Stomach (tissue), 8 donors: ENCODE measurements at regions not wholly inside any gene's neighbourhood (a gene's known extent, or its start where the extent isn't known, plus 50 kb on each side); places are given as distances from the start of the nearest gene placed in this dataset.
A peak's percentile ranks its signal among the peaks of the same experiment; 100 is the strongest.

Experiments
- DNase-seq, 2 donors: peaks; one replicate each; pipeline versions ENCODE4 v3.0.0 to v3.0.0-alpha.2; 2013 to 2019
- H3K27ac ChIP-seq, 5 donors: fragments of 200-600 bp in 4 of 5; sonication (generic) in 4 of 5; one replicate each; pipeline ENCODE4 v1.5.1; 2013 to 2019; ENCODE audit warnings: mild to moderate bottlenecking in 1 of 5, moderate library complexity in 1 of 5
- H3K27me3 ChIP-seq, 3 donors: fragments of 200-600 bp; sonication (generic); one replicate each; pipeline ENCODE4 v1.5.1; 2017 to 2019; ENCODE audit warnings: mixed run types in 1 of 3
- H3K36me3 ChIP-seq, 4 donors: fragments of 200-600 bp; sonication (generic); 1 replicate in 3 of 4; 2 replicates in 1 of 4; pipeline ENCODE4 v1.5.1; 2016 to 2019
- H3K4me1 ChIP-seq, 4 donors: fragments of 200-600 bp; sonication (generic); one replicate each; pipeline ENCODE4 v1.5.1; 2016 to 2019
- H3K4me3 ChIP-seq, 4 donors: fragments of 200-600 bp; sonication (generic) in 3 of 4; one replicate each; pipeline ENCODE4 v1.5.1; 2016 to 2019; ENCODE audit warnings: mild to moderate bottlenecking in 1 of 4
- H3K9me3 ChIP-seq, 4 donors: fragments of 200-600 bp; sonication (generic); one replicate each; pipeline ENCODE4 v1.5.1; 2016 to 2019
- CTCF ChIP-seq, 7 experiments: fragments of 450-650 bp in 4 of 7; fragments of 200-600 bp in 3 of 7; sonication (generic) in 3 of 7; IDR thresholded peaks; one replicate each; pipeline ENCODE4 v1.5.1; 2016 to 2019; ENCODE audit warnings: antibody characterized with exemption in 7 of 7, control low read depth in 2 of 7, mild to moderate bottlenecking in 1 of 7
- EP300 ChIP-seq: sonication (generic); formaldehyde crosslinking; IDR thresholded peaks from one replicate; pipeline ENCODE4 v1.6.1; 2017; ENCODE audit warnings: antibody characterized with exemption
- POLR2A ChIP-seq, 4 donors: fragments of 450-650 bp; IDR thresholded peaks; one replicate each; pipeline ENCODE4 v1.6.1; 2016; ENCODE audit warnings: antibody characterized with exemption in 4 of 4, control low read depth in 2 of 4, mild to moderate bottlenecking in 1 of 4, moderate library complexity in 1 of 4
- POLR2AphosphoS5 ChIP-seq, 3 donors: sonication (generic); formaldehyde crosslinking; IDR thresholded peaks; one replicate each; pipeline ENCODE4 v1.6.1; 2016; ENCODE audit warnings: antibody characterized with exemption in 3 of 3
- WGBS, 5 donors: extraction: QIAGEN DNeasy Blood & Tissue Kit in 3 of 5; methylation state at CpG; one replicate each; pipeline versions ENCODE4 v1.1.5 to v1.1.7; 2013 to 2018; 5-methylcytosine and 5-hydroxymethylcytosine counted together
- intact Hi-C: fragments of 100-400 bp; cut with DNase I; formaldehyde crosslinking; loops from one replicate; pipeline ENCODE4 v1.15.1; 2023; ENCODE audit warnings: low total_unique reads
- donor health status: healthy with polysubstance abuse.
- donor health status: Bipolar disorder and iron deficiency.
- donor health status: healthy.

GRCh38 chr3:72126441-72127223, 341.7 kb upstream of the PROK2 start:
- peaks cover 0 to 12% (median 2%) of the 10 kb centered on the region in 4 donors for H3K4me1 ChIP-seq
- no peaks in the 10 kb centered on the region for H3K9me3 ChIP-seq
- intact Hi-C loops, result no loop called here
- H3K4me3 ChIP-seq, result no peak overlapping the region
- no peaks in the 10 kb centered on the region for H3K27me3 ChIP-seq
- WGBS, 5 donors, result 69 to 83% (median 74%) methylated on average over 8 of the region's 8 CpGs
- DNase-seq, result peak in 1 of 2 donors; percentile 9
- TF ChIP-seq POLR2A (IDR thresholded peaks at IDR 0.05) (no peak), POLR2AphosphoS5 (IDR thresholded peaks at IDR 0.05) (no peak)
- H3K36me3 ChIP-seq, result no peaks in the 10 kb centered on the region
- H3K27ac ChIP-seq, result no peak overlapping the region

- peak overlapping the region in 1 of 5 donors; percentile 32 for H3K27ac ChIP-seq
These were observed 339.0 kb upstream of the PROK2 start for GRCh38 chr3:72123908-72124441.

GRCh38 chr3:72120806-72121778, 336.1 kb upstream of the PROK2 start:
- DNase-seq, result no peak
- H3K9me3 ChIP-seq, result no peaks in the 10 kb centered on the region
- no peak overlapping the region for H3K4me3 ChIP-seq
- no peaks in the 10 kb centered on the region for H3K27me3 ChIP-seq
- intact Hi-C loops, result no loop called here
- 52 to 73% (median 61%) methylated on average over 5 of the region's 5 CpGs for WGBS, 5 donors
- H3K4me1 ChIP-seq, result peaks cover 0 to 15% (median 0%) of the 10 kb centered on the region in 4 donors
- no peak overlapping the region for H3K27ac ChIP-seq
- no peaks in the 10 kb centered on the region for H3K36me3 ChIP-seq
- TF ChIP-seq CTCF (IDR thresholded peaks at IDR 0.05) (no peak), POLR2AphosphoS5 (IDR thresholded peaks at IDR 0.05) (no peak), EP300 (no peak), POLR2A (IDR thresholded peaks at IDR 0.05) (no peak)

More at GRCh38 chr3:72123908-72124441, 339.0 kb upstream of the PROK2 start:
- Histone ChIP-seq H3K36me3 (no peaks in the 10 kb centered on the region), H3K27me3 (no peaks in the 10 kb centered on the region), H3K9me3 (no peaks in the 10 kb centered on the region), H3K4me1 (peaks cover 0 to 5% (median 2%) of the 10 kb centered on the region in 4 donors), H3K4me3 (no peak overlapping the region)
- TF ChIP-seq POLR2AphosphoS5 (IDR thresholded peaks at IDR 0.05) (peak; percentile 37 to 82 (median 52)), POLR2A (IDR thresholded peaks at IDR 0.05) (no peak), EP300 (peak; percentile 21)
- DNase-seq, result peak; percentile 37 to 47
- 37 to 50% (median 42%) methylated on average over 7 of the region's 7 CpGs for WGBS, 5 donors
- intact Hi-C loops, result no loop called here

- Histone ChIP-seq H3K36me3 (no peaks in the 10 kb centered on the region), H3K4me3 (no peak overlapping the region), H3K27me3 (no peaks in the 10 kb centered on the region), H3K27ac (no peak overlapping the region), H3K9me3 (no peaks in the 10 kb centered on the region), H3K4me1 (peaks cover 0 to 15% (median 0%) of the 10 kb centered on the region in 4 donors)
- WGBS, 5 donors, result 91 to 97% (median 97%) methylated on average over 4 of the region's 4 CpGs
- intact Hi-C loops, result no loop called here
- TF ChIP-seq CTCF (IDR thresholded peaks at IDR 0.05) (no peak), EP300 (no peak), POLR2A (IDR thresholded peaks at IDR 0.05) (no peak), POLR2AphosphoS5 (IDR thresholded peaks at IDR 0.05) (no peak)
- DNase-seq, result no peak
These were observed 335.1 kb upstream of the PROK2 start for GRCh38 chr3:72120039-72120438.

- H3K27ac ChIP-seq, result no peak overlapping the region
- no peaks in the 10 kb centered on the region for H3K36me3 ChIP-seq
- peaks cover 0 to 10% (median 4%) of the 10 kb centered on the region in 4 donors for H3K4me1 ChIP-seq
- TF ChIP-seq POLR2AphosphoS5 (IDR thresholded peaks at IDR 0.05) (no peak), EP300 (no peak), CTCF (IDR thresholded peaks at IDR 0.05) (no peak), POLR2A (IDR thresholded peaks at IDR 0.05) (no peak)
- no peak overlapping the region for H3K4me3 ChIP-seq
- H3K9me3 ChIP-seq, result no peaks in the 10 kb centered on the region
- no peaks in the 10 kb centered on the region for H3K27me3 ChIP-seq
- no peak for DNase-seq
- intact Hi-C loops, result no loop called here
These were observed 333.7 kb upstream of the PROK2 start for GRCh38 chr3:72118628-72119027.
